ENCODE measurements at regions not wholly inside any gene's neighbourhood (a gene's known extent, or its start where the extent isn't known, plus 50 kb on each side); places are given as distances from the start of the nearest gene placed in this dataset.
"Not testable (repeated sequence)": the region's sequence is repeated elsewhere in the genome, so short reads cannot be mapped to it uniquely, and the experiment has no call there.

GRCh38 chr5:174917976-174918554, 193.7 kb downstream of the MSX2 start:
- H2BK5ac ChIP-seq (ENCODE audit: low read depth, low read length, poor library complexity, severe bottlenecking), result no peak overlapping the region
- H3K79me1 ChIP-seq (ENCODE audit: low read depth in 1 of 2, low read length in 2 of 2), result no peaks in the 10 kb centered on the region
- H3K4me2 ChIP-seq (ENCODE audit: low read depth, low read length), result no peak overlapping the region
- CTCF ChIA-PET, result no interaction called here
- no peaks in the 10 kb centered on the region for H3K9me3 ChIP-seq (ENCODE audit: control insufficient read depth, insufficient read depth, low read length)
- H4K20me1 ChIP-seq (ENCODE audit: insufficient read depth, low read length), result no peaks in the 10 kb centered on the region
- H3K18ac ChIP-seq (ENCODE audit: low read depth, low read length), result no peak overlapping the region
- DNase-seq (no peak), ATAC-seq (ENCODE audit: low read depth) (no peak)
- no peak overlapping the region for H2AK9ac ChIP-seq (replicated peaks; ENCODE audit: low read depth, low read length, poor library complexity)
- no peak overlapping the region for H3K4me3 ChIP-seq (ENCODE audit: insufficient read depth, low read depth, low read length)
- no peak overlapping the region for H3K56ac ChIP-seq (ENCODE audit: extremely low read depth, insufficient read depth, low read length)
- in situ Hi-C loops (cut with MboI; ENCODE audit: low sequenced_read_pairs), result no loop called here
- H2AFZ ChIP-seq (replicated peaks; ENCODE audit: low read length, poor library complexity), result no peak overlapping the region
- no peak overlapping the region for H3K9ac ChIP-seq (ENCODE audit: low read depth, low read length)
- no peak overlapping the region for H4K5ac ChIP-seq (ENCODE audit: low read depth, low read length)
- dilution Hi-C loops (cut with HindIII; ENCODE audit: low sequenced_read_pairs, unreplicated experiment), result no loop called here
- 73% methylated on average over 3 of the region's 13 CpGs; no CpG with 5 or more reads in 1 of the 2 experiments for WGBS, 2 experiments (ENCODE audit: extremely low coverage in 2 of 2, insufficient read length in 1 of 2)
- no peak overlapping the region for H2BK20ac ChIP-seq (ENCODE audit: low read depth, low read length)
- H3K4ac ChIP-seq (ENCODE audit: low read depth, low read length), result no peak overlapping the region
- H3K36me3 ChIP-seq (ENCODE audit: control insufficient read depth, insufficient read depth, low read length), result no peaks in the 10 kb centered on the region
- no peak overlapping the region for H2BK15ac ChIP-seq (ENCODE audit: low read depth, low read length)
- no peak overlapping the region for H2BK120ac ChIP-seq (ENCODE audit: low read depth, low read length)
- no peak overlapping the region for H3K27ac ChIP-seq (ENCODE audit: insufficient read depth, low read length)
- no peak for TF ChIP-seq FOS (IDR thresholded peaks at IDR 0.05; ENCODE audit: low read depth, low read length)
- no peak for TF ChIP-seq USF2 (IDR thresholded peaks at IDR 0.05; ENCODE audit: low read depth, low read length)
- no peak for TF ChIP-seq RCOR1 (IDR thresholded peaks at IDR 0.05; ENCODE audit: insufficient replicate concordance, low read length)
- no peak for TF ChIP-seq RAD21 (IDR thresholded peaks at IDR 0.05; ENCODE audit: low read length)
- TF ChIP-seq CEBPB (IDR thresholded peaks at IDR 0.05; ENCODE audit: low read depth, low read length), result no peak
- no peak for TF ChIP-seq CHD1 (IDR thresholded peaks at IDR 0.05; ENCODE audit: low read depth, low read length)
- TF ChIP-seq MAZ (IDR thresholded peaks at IDR 0.05; ENCODE audit: borderline replicate concordance, low read depth, low read length), result no peak
- no peak overlapping the region for H3K14ac ChIP-seq (replicated peaks; ENCODE audit: low read depth, low read length)
- no peak overlapping the region for H4K91ac ChIP-seq (ENCODE audit: insufficient read depth, low read depth, low read length)
- H3K27me3 ChIP-seq (ENCODE audit: control insufficient read depth, insufficient read depth, low read length), result no peaks in the 10 kb centered on the region
- POLR2A ChIA-PET (ENCODE audit: unreplicated experiment), result no interaction called here
- no peaks in the 10 kb centered on the region for H3K4me1 ChIP-seq (ENCODE audit: control insufficient read depth, insufficient read depth, low read length)
- no TSS peak for BruUV-seq (replicated peaks)
- no peaks in the 10 kb centered on the region for H3K9me1 ChIP-seq (ENCODE audit: insufficient read depth, low read length)
- intact Hi-C loops (cut with micrococcal nuclease), result no loop called here
- no peak overlapping the region for H4K8ac ChIP-seq (ENCODE audit: low read depth in 2 of 2, low read length in 2 of 2)
- no peak overlapping the region for H2AK5ac ChIP-seq (ENCODE audit: low read depth, low read length)
- no peak overlapping the region for H3K23ac ChIP-seq (ENCODE audit: low read depth, low read length)

DNA sequence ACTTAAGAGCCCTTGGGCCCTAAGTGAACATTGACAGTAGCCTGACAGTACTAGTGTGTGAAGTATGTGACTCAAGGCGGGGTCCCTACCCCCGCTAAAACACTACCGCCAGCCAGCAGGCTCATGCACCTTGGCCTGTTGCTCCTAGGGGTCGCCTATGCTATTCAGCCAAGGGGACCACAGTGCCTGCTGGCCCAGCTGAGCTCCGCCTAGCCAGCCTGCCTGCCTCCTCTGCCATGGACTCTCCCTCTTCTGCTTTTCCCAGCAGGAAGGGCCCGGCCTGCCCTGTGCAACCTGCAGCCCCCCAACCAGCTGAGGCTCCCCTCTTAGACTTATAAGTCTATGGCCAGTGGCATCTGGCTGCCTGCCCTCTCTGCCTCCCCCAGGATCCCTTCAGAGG, 193.1 kb downstream of the MSX2 start:
- H3K27me3 ChIP-seq (ENCODE audit: control insufficient read depth, insufficient read depth, low read length); H4K91ac ChIP-seq (ENCODE audit: insufficient read depth, low read depth, low read length); H2BK5ac ChIP-seq (ENCODE audit: low read depth, low read length, poor library complexity, severe bottlenecking); intact Hi-C loops (cut with micrococcal nuclease); H3K56ac ChIP-seq (ENCODE audit: extremely low read depth, insufficient read depth, low read length); BruUV-seq (replicated peaks); H3K14ac ChIP-seq (replicated peaks; ENCODE audit: low read depth, low read length); H3K27ac ChIP-seq (ENCODE audit: insufficient read depth, low read length); H4K8ac ChIP-seq (ENCODE audit: low read depth in 2 of 2, low read length in 2 of 2); H3K9ac ChIP-seq (ENCODE audit: low read depth, low read length); in situ Hi-C loops (cut with MboI; ENCODE audit: low sequenced_read_pairs); H3K4me2 ChIP-seq (ENCODE audit: low read depth, low read length); H2AK9ac ChIP-seq (replicated peaks; ENCODE audit: low read depth, low read length, poor library complexity); H3K18ac ChIP-seq (ENCODE audit: low read depth, low read length); H3K79me1 ChIP-seq (ENCODE audit: low read depth in 1 of 2, low read length in 2 of 2); H3K4me1 ChIP-seq (ENCODE audit: control insufficient read depth, insufficient read depth, low read length); dilution Hi-C loops (cut with HindIII; ENCODE audit: low sequenced_read_pairs, unreplicated experiment); POLR2A ChIA-PET (ENCODE audit: unreplicated experiment); ATAC-seq (ENCODE audit: low read depth); H2AK5ac ChIP-seq (ENCODE audit: low read depth, low read length); H3K23ac ChIP-seq (ENCODE audit: low read depth, low read length); H2BK15ac ChIP-seq (ENCODE audit: low read depth, low read length); H2BK120ac ChIP-seq (ENCODE audit: low read depth, low read length); H4K20me1 ChIP-seq (ENCODE audit: insufficient read depth, low read length); DNase-seq; H2BK20ac ChIP-seq (ENCODE audit: low read depth, low read length); H3K4me3 ChIP-seq (ENCODE audit: insufficient read depth, low read depth, low read length); H2AFZ ChIP-seq (replicated peaks; ENCODE audit: low read length, poor library complexity); H3K9me3 ChIP-seq (ENCODE audit: control insufficient read depth, insufficient read depth, low read length); H4K5ac ChIP-seq (ENCODE audit: low read depth, low read length); H3K9me1 ChIP-seq (ENCODE audit: insufficient read depth, low read length); H3K4ac ChIP-seq (ENCODE audit: low read depth, low read length); H3K36me3 ChIP-seq (ENCODE audit: control insufficient read depth, insufficient read depth, low read length); CTCF ChIA-PET: not testable (repeated sequence)
- WGBS, 2 experiments (ENCODE audit: extremely low coverage in 2 of 2, insufficient read length in 1 of 2), result 33% methylated on average over 3 of the region's 6 CpGs; no CpG with 5 or more reads in 1 of the 2 experiments
